Activated CD4-positive, alpha-beta T cell treated with anti-CD3 and anti-CD28 coated beads, Interleukin-2, amount 50 U/mL, for 48 hours (primary cell): ENCODE measurements at regions not wholly inside any gene's neighbourhood (a gene's known extent, or its start where the extent isn't known, plus 50 kb on each side); places are given as distances from the start of the nearest gene placed in this dataset.
"Not testable (repeated sequence)": the region's sequence is repeated elsewhere in the genome, so short reads cannot be mapped to it uniquely, and the experiment has no call there.

Experiments
- DNase-seq, 2 experiments: peaks; one replicate each; pipeline ENCODE4 v3.0.0-alpha.2; 2020

GRCh38 chr6:97701801-97702200, 418.8 kb upstream of the MMS22L start:
- no peak for DNase-seq

DNA sequence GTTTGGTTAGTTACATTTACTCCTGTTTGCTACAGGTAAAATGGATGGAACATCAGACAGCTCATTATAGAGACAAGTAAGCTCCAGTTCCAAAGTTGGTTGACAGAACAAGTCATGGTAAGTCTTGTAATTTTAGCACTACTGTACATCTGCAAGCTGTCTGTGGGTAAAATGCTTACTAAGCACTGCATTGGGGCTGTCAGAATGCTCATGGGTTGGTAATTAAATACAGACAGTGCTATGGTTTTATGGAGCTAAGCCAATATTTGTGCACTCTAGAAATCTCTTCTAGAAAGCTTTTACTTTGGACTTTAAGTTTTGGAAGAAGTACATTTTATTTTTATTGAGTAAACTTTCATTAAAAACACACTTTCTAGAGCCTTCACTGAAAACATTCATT, 419.2 kb upstream of the MMS22L start:
- DNase-seq: no peak

- DNase-seq: no peak
Observed at GRCh38 chr6:97703661-97704060, 420.6 kb upstream of the MMS22L start.

- no peak for DNase-seq
Observed at GRCh38 chr6:97705568-97705967, 422.6 kb upstream of the MMS22L start.

DNA sequence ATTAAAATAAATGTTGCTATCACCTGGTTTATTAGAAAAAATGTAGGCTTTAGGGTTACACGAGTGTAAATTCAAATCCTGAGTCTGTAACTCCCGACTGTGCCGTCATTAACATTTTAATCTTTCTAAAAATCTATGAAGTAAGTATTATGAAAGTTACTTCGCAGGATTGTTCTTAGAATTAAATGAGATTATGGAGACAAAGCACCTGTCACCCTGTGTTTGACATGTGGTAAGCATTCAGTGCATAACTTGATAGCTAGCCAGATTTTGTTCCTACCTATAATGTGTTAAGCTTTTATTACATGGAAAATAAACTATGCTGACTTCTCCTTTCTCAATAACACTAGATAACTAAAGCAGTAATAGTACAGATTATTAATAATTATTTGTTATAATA, 429.7 kb upstream of the MMS22L start:
- DNase-seq: no peak

DNA sequence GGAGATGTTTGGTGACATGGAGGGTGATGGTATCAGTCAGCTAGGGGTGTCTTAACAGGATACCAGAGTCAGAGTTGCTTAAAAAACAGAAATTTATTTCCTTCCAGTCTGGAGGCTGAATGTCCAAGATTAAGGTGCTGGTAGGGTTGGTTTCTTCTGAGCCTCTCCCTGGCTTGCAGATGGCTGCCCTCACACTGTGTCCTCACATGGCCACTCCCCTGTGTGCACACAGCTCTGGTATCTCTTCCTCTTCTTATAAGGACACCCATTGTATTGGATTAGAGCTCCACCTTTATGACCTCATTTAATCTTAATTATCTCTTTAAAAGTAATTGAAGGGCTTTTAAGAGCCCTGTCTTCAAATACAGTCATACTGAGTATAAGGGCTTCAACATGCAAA, 431.8 kb upstream of the MMS22L start:
- no peak for DNase-seq

DNA sequence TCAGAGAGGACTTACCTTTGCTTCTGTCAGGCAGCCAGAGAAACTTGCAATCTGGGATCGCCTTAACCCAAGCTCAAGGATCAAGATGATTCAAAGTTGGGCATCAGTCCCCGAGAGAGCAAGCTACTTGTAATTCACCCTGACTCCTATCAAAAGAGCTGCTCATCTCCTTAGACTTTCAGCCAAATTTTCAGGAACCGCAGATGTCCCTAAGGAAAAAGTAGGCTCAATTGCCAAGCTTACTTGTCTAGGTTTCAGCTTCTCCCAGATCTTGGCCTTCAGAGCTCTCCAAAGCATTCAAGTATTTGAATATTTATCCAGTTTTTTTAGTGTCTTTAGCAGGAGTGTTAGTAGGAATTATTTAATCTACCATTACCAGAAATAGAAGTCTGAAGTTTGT, 434.1 kb upstream of the MMS22L start:
- DNase-seq: no peak

- no peak for DNase-seq
Observed at GRCh38 chr6:97726378-97726777, 443.4 kb upstream of the MMS22L start.

GRCh38 chr6:97732045-97732444, 449.0 kb upstream of the MMS22L start:
- DNase-seq: no peak

DNA sequence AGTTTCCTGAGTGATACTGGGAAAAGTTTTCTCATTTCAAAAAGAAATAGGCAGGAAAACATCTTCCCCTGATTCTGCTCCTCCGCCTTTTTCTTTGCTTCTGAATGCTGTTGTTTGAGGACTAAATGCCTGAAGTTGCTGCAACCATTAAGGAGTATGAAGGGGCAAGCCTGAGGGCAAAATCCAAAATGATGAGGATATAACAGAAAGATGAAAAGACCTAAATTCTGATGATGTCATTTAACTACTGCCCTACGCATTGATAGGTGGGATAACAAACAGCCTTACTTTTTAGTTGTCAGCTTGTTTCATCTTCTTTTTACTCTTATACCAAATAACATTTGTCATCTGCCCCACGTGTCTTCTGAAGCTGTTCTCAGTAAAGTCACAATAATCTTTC, 474.6 kb upstream of the MMS22L start:
- no peak for DNase-seq

- DNase-seq: no peak
Observed at GRCh38 chr6:97765461-97765860, 482.4 kb upstream of the MMS22L start.

DNA sequence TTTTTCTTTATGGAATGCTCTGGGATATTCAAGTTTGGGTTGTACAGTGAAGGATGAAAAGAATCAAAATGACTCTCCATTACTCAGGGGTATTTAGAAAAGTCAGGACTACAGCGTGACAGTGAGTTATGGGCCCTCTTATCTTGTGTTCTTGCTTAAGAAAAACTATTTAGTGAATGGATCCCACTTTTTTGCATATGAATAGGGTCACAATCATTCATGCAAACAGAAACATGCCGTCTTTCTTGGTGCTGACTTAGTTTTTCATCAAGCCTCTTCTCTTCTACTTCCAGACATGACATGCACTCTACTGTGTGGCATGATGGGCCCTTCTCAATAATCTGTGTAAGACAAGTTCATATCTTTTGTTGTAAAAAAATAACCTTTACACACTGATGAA, 488.4 kb upstream of the MMS22L start:
- DNase-seq: no peak

- DNase-seq: no peak
Observed at GRCh38 chr6:97775012-97775411, 492.0 kb upstream of the MMS22L start.

DNA sequence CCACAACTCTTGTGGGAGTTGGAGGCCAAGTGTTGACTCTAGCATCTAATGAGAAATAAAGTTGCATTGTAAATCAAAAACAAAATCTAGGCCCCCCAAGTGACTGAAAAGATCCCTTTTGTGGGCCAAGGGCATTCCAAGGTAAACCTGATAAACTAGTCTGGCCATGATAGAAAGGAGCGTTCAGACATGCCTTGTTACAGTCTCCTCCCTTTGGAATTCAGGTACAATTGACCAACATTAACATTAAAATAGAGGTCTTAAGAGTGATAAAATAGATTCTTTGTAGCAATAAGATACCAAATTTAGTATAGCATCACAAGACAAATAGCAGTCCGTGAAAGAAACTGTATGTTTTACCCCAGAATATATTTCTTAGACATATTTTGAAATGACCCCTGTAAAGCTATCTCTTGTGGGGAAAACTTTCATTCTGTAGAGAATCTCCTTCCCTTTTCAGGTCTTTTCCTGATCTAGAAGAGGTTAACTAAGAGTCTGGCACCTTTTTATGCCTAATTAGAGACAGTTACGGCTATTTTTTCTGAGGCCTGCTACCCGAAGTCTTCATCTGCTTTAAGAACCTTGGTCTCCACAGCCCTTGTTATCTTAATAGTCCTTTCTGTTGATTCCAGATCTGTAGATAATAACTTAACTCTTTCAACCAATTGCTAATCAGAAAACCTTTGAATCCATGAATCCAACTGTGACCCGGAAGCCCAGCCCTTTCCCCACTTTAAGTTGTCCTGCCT, 495.4 kb upstream of the MMS22L start:
- no peak for DNase-seq

DNA sequence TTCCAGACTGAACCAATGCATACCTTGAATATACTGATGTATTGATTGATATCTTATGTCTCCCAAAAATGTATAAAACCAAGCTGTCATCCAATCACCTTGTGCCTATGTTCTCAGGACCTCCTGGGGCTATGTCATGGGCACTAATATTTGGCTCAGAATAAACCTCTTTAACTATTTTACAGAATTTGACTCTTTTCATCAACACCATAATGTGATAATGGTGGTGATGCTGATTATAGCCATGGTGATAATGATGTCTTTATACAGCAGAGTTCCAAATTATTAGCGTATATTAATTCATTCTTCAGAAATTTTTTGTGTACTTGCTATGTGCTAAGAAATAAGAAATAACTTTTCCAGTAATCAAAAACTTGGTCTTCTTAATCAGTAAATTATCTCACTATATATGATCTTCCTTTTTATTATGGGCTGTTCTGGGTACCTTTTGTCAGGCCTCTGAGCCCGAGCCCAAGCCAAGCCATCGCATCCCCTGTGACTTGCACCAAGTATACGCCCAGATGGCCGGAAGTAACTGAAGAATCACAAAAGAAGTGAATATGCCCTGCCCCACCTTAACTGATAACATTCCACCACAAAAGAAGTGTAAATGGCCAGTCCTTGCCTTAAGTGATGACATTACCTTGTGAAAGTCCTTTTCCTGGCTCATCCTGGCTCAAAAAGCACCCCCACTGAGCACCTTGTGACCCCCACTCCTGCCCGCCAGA, 496.2 kb upstream of the MMS22L start:
- not testable (repeated sequence) for DNase-seq

- DNase-seq: no peak
Observed at GRCh38 chr6:97790926-97791590, 508.0 kb upstream of the MMS22L start.

DNA sequence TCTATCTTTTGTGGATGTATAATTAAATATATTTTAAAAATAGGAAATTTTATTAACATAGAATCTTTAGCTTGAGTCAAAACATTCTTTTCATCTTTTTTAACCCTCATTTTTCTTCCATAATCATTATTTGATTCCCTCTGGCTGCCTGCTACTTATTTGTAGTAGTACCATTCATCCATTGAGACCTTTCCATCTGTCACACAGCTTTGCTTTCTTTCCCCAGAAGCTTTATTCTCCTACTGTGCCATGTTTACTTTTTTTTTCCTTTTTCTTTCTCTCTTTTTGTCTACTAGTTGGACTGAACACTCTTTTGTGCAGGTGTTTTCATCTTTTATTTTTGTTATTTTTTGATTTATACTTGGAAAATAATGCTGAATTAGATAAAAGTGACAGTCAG, 522.6 kb upstream of the MMS22L start:
- no peak for DNase-seq

- DNase-seq: no peak
Observed at GRCh38 chr6:97812940-97813339, 529.9 kb upstream of the MMS22L start.

DNA sequence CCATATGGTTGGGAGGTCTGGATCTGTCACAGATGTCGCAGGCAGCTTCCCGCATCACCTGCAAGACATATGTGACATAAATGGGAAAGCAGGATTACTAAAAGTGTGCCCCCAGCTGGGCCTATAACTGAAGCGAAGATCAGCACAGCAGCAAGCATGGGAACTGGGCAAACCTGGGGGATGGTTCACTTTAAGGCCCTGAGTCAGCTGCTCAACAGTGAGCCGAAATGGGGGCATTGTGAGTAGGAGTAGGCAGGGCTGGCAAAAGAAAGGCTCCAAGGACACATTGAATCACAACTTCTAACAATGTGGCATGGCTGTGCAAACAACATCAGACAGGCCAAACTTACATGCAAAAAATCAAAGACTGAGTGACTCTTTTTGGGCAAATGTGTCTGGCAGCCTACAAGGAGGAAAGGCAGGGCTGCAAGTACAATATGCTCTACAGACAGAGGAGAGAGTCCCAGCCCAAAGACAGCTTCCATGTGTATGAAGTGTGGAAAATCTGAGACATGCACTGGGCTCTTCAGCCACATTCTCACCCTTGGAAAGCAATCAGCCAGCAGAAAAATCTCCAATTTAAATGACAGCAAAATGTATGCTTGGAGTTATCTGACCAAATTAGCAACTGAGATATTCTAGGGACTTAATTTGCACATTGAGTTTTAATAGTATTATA, 531.0 kb upstream of the MMS22L start:
- DNase-seq: no peak

- no peak for DNase-seq
Observed at GRCh38 chr6:97815301-97815812, 532.3 kb upstream of the MMS22L start.

- no peak for DNase-seq
Observed at GRCh38 chr6:97816526-97816925, 533.5 kb upstream of the MMS22L start.

- DNase-seq: no peak
Observed at GRCh38 chr6:97819710-97820109, 536.7 kb upstream of the MMS22L start.

- DNase-seq: no peak
Observed at GRCh38 chr6:97820400-97820799, 537.4 kb upstream of the MMS22L start.
